HEK293T (cell line): ENCODE measurements at regions not wholly inside any gene's neighbourhood (a gene's known extent, or its start where the extent isn't known, plus 50 kb on each side); places are given as distances from the start of the nearest gene placed in this dataset.
"Not testable (repeated sequence)": the region's sequence is repeated elsewhere in the genome, so short reads cannot be mapped to it uniquely, and the experiment has no call there.

Experiments
- ARNT ChIP-seq: fragments of 450-650 bp; IDR thresholded peaks from 2 replicates; pipeline ENCODE4 v1.6.1; 2017; ENCODE audit warnings: mild to moderate bottlenecking
- BHLHE40 ChIP-seq: fragments of 450-650 bp; IDR thresholded peaks from 2 replicates; pipeline ENCODE4 v1.6.1; 2016; ENCODE audit warnings: mild to moderate bottlenecking, moderate library complexity, borderline replicate concordance
- CTBP1 ChIP-seq: fragments of 450-650 bp; IDR thresholded peaks from 2 replicates; pipeline ENCODE4 v1.6.1; 2016; ENCODE audit warnings: borderline replicate concordance
- ELF4 ChIP-seq: fragments of 450-650 bp; IDR thresholded peaks from 2 replicates; pipeline ENCODE4 v1.6.1; 2017; ENCODE audit warnings: antibody characterized with exemption
- FOXA1 ChIP-seq: fragments of 450-650 bp; IDR thresholded peaks from 2 replicates; pipeline ENCODE4 v1.6.1; 2016; ENCODE audit warnings: mild to moderate bottlenecking
- FOXK2 ChIP-seq: fragments of 450-650 bp; IDR thresholded peaks from 2 replicates; pipeline ENCODE4 v1.6.1; 2016; ENCODE audit warnings: mild to moderate bottlenecking
- L3MBTL2 ChIP-seq: fragments of 450-650 bp; conservative IDR thresholded peaks from 2 replicates; pipeline ENCODE4 v1.6.1; 2016; ENCODE audit warnings: mild to moderate bottlenecking
- NFRKB ChIP-seq: fragments of 450-650 bp; IDR thresholded peaks from 2 replicates; pipeline ENCODE4 v1.6.1; 2016; ENCODE audit warnings: mild to moderate bottlenecking, moderate library complexity
- SP1 ChIP-seq: fragments of 450-650 bp; IDR thresholded peaks from 2 replicates; pipeline ENCODE4 v1.6.1; 2017
- SUZ12 ChIP-seq: fragments of 450-650 bp; IDR thresholded peaks from 2 replicates; pipeline ENCODE4 v1.6.1; 2016; ENCODE audit warnings: mild to moderate bottlenecking
- TARDBP ChIP-seq: fragments of 450-650 bp; IDR thresholded peaks from 2 replicates; pipeline ENCODE4 v1.6.1; 2016
- ZNF384 ChIP-seq: fragments of 450-650 bp; IDR thresholded peaks from 2 replicates; pipeline ENCODE4 v1.6.1; 2016
- TF ChIP-seq, protein P1 (sequence below): fragments of 450-650 bp; IDR thresholded peaks from 2 replicates; pipeline ENCODE4 v1.6.1; 2016

DNA sequence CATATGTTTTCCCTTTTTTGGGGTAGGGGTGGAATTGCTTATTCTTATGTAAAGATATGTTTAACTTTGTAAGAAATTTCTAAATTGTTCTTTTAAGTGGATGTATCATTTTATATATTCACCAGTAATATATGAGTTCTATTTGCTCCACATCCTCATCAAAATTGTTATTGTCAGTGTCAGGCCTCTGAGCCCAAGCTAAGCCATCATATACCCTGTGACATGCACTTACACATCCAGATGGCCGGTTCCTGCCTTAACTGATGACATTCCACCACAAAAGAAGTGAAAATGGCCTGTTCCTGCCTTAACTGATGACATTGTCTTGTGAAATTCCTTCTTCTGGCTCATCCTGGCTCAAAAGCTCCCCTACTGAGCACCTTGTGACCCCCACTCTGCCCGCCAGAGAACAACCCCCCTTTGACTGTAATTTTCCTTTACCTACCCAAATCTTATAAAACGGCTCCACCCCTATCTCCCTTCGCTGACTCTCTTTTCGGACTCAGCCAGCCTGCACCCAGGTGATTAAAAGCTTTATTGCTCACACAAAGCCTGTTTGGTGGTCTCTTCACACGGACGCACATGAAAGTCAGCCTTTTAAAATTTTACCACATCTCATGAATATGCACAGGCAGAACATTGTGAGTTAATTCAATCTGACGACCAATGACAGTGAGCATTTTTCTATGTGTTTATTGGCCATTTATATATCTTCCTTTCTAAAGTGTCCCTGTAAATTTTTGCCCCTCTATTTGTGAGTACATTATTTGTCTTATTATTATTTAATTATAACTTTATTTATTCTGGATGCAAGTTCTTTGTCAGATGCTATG, 176.8 kb downstream of the CDC14C start:
- not testable (repeated sequence) for TF ChIP-seq SP1, FOXK2, BHLHE40, SUZ12, ELF4, ZNF384, L3MBTL2, ARNT, CTBP1, TARDBP, NFRKB, FOXA1
- TF ChIP-seq, protein P1, sequence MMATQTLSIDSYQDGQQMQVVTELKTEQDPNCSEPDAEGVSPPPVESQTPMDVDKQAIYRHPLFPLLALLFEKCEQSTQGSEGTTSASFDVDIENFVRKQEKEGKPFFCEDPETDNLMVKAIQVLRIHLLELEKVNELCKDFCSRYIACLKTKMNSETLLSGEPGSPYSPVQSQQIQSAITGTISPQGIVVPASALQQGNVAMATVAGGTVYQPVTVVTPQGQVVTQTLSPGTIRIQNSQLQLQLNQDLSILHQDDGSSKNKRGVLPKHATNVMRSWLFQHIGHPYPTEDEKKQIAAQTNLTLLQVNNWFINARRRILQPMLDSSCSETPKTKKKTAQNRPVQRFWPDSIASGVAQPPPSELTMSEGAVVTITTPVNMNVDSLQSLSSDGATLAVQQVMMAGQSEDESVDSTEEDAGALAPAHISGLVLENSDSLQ: not testable (repeated sequence)
